IMR-90 (cell line): ENCODE measurements at regions not wholly inside any gene's neighbourhood (a gene's known extent, or its start where the extent isn't known, plus 50 kb on each side); places are given as distances from the start of the nearest gene placed in this dataset.

Experiments used
- ATAC-seq: fragments of 200-7000 bp; cut with Tn5 transposase; 2 replicates; pipeline ENCODE4 v1.9.1; 2020; ENCODE audit warnings: low read depth, mild to moderate bottlenecking, moderate library complexity
- BruUV-seq: library from RNA; stranded (reverse); fragments of 400-500 nt; replicated peaks from 2 replicates; lab custom pipeline; 2021; lab: Mats Ljungman, UMichigan
- CTCF ChIA-PET: fragments of 300-600 bp; formaldehyde crosslinking; extraction: SDS; loops from one replicate; lab custom pipeline; 2021; ENCODE audit warnings: antibody characterized with exemption; lab: Yijun Ruan, JAX
- POLR2A ChIA-PET: fragments of 300-600 bp; sonication (Branson Sonifier 250); formaldehyde crosslinking; loops from one replicate; lab custom pipeline; 2022; ENCODE audit warnings: antibody characterized with exemption; ENCODE audit not compliant: unreplicated experiment; lab: Charles Lee
- DNase-seq: peaks from one replicate; pipeline ENCODE4 v3.0.0; 2013
- H2AFZ ChIP-seq: replicated peaks from 2 replicates; pipeline ENCODE3; 2013; ENCODE audit warnings: low read length, mild to moderate bottlenecking; ENCODE audit not compliant: poor library complexity
- H2AK5ac ChIP-seq: 2 replicates; pipeline ENCODE4 v1.6.1; 2013; ENCODE audit warnings: low read depth, low read length, inconsistent platforms
- H2AK9ac ChIP-seq: replicated peaks from 2 replicates; pipeline ENCODE3; 2013; ENCODE audit warnings: mild to moderate bottlenecking, low read depth, low read length, moderate library complexity; ENCODE audit not compliant: poor library complexity
- H2BK120ac ChIP-seq: 2 replicates; pipeline ENCODE4 v1.6.1; 2013; ENCODE audit warnings: low read depth, low read length, inconsistent platforms
- H2BK15ac ChIP-seq: 3 replicates; pipeline ENCODE4 v1.6.1; 2013; ENCODE audit warnings: low read depth, low read length, inconsistent platforms
- H2BK20ac ChIP-seq: 2 replicates; pipeline ENCODE4 v1.6.1; 2013; ENCODE audit warnings: low read depth, mild to moderate bottlenecking, inconsistent platforms, low read length, moderate library complexity
- H2BK5ac ChIP-seq: 2 replicates; pipeline ENCODE4 v1.6.1; 2013; ENCODE audit warnings: mild to moderate bottlenecking, low read depth, low read length, inconsistent platforms; ENCODE audit not compliant: poor library complexity, severe bottlenecking
- H3K14ac ChIP-seq: replicated peaks from 2 replicates; pipeline ENCODE4 v1.6.1; 2013; ENCODE audit warnings: low read depth, low read length, inconsistent platforms
- H3K18ac ChIP-seq: 2 replicates; pipeline ENCODE4 v1.6.1; 2013; ENCODE audit warnings: low read depth, low read length, control low read depth
- H3K23ac ChIP-seq: 2 replicates; pipeline ENCODE4 v1.6.1; 2013; ENCODE audit warnings: low read depth, low read length, inconsistent platforms
- H3K27ac ChIP-seq: 2 replicates; pipeline ENCODE4 v1.5.1; 2013; ENCODE audit warnings: mild to moderate bottlenecking, control low read depth, low read length; ENCODE audit not compliant: insufficient read depth
- H3K27me3 ChIP-seq: 2 replicates; pipeline ENCODE4 v1.6.1; 2013; ENCODE audit warnings: low read length; ENCODE audit not compliant: control insufficient read depth, insufficient read depth
- H3K36me3 ChIP-seq: 2 replicates; pipeline ENCODE4 v1.6.1; 2013; ENCODE audit warnings: low read length, mixed read lengths; ENCODE audit not compliant: control insufficient read depth, insufficient read depth
- H3K4ac ChIP-seq: 2 replicates; pipeline ENCODE4 v1.6.1; 2013; ENCODE audit warnings: low read depth, low read length, inconsistent platforms
- H3K4me1 ChIP-seq: 2 replicates; pipeline ENCODE4 v1.6.1; 2013; ENCODE audit warnings: low read length, mixed read lengths; ENCODE audit not compliant: control insufficient read depth, insufficient read depth
- H3K4me2 ChIP-seq: 2 replicates; pipeline ENCODE4 v1.6.1; 2013; ENCODE audit warnings: low read depth, mild to moderate bottlenecking, control low read depth, low read length, moderate library complexity
- H3K4me3 ChIP-seq: 2 replicates; pipeline ENCODE4 v1.5.1; 2013; ENCODE audit warnings: low read depth, mild to moderate bottlenecking, control low read depth, low read length, moderate library complexity; ENCODE audit not compliant: insufficient read depth
- H3K56ac ChIP-seq: 2 replicates; pipeline ENCODE4 v1.6.1; 2013; ENCODE audit warnings: low read length, inconsistent platforms; ENCODE audit not compliant: insufficient read depth; ENCODE audit errors: extremely low read depth
- H3K79me1 ChIP-seq, 2 experiments: 2 replicates each; pipeline ENCODE4 v1.6.1; 2013; ENCODE audit warnings: low read length in 2 of 2, inconsistent platforms in 1 of 2, low read depth in 1 of 2
- H3K9ac ChIP-seq: 2 replicates; pipeline ENCODE4 v1.6.1; 2013; ENCODE audit warnings: low read depth, low read length, control low read depth
- H3K9me1 ChIP-seq: 2 replicates; pipeline ENCODE4 v1.6.1; 2013; ENCODE audit warnings: low read length, inconsistent platforms; ENCODE audit not compliant: insufficient read depth
- H3K9me3 ChIP-seq: 2 replicates; pipeline ENCODE4 v1.6.1; 2013; ENCODE audit warnings: low read length; ENCODE audit not compliant: control insufficient read depth, insufficient read depth
- H4K20me1 ChIP-seq: 2 replicates; pipeline ENCODE4 v1.6.1; 2013; ENCODE audit warnings: low read length, inconsistent platforms; ENCODE audit not compliant: insufficient read depth
- H4K5ac ChIP-seq: 2 replicates; pipeline ENCODE4 v1.6.1; 2013; ENCODE audit warnings: mild to moderate bottlenecking, low read depth, low read length, control low read depth
- H4K8ac ChIP-seq, 2 experiments: 2 replicates each; pipeline ENCODE4 v1.6.1; 2013; ENCODE audit warnings: low read depth in 2 of 2, low read length in 2 of 2, control low read depth in 1 of 2, inconsistent platforms in 1 of 2
- H4K91ac ChIP-seq: 2 replicates; pipeline ENCODE4 v1.6.1; 2013; ENCODE audit warnings: low read depth, low read length, inconsistent platforms; ENCODE audit not compliant: insufficient read depth
- BHLHE40 ChIP-seq: fragments of 150-350 bp; IDR thresholded peaks from 2 replicates; pipeline ENCODE4 v1.6.1; 2016; ENCODE audit warnings: mild to moderate bottlenecking, low read depth, low read length
- CEBPB ChIP-seq: IDR thresholded peaks from 2 replicates; pipeline ENCODE4 v1.6.1; 2012; ENCODE audit warnings: low read depth, low read length, improper control_type of control experiment
- WGBS, 2 experiments: methylation state at CpG; one replicate each; pipeline versions ENCODE4 v1.1.5 to v1.1.7; 2013; ENCODE audit warnings: missing lambda C conversion rate in 2 of 2; ENCODE audit not compliant: insufficient read length in 1 of 2; ENCODE audit errors: extremely low coverage in 2 of 2; 5-methylcytosine and 5-hydroxymethylcytosine counted together
- dilution Hi-C: fragments of 300-500 bp; cut with HindIII; formaldehyde crosslinking; loops from one replicate; pipeline ENCODE4 v1.14.3; 2018; ENCODE audit warnings: low sequenced_read_pairs; ENCODE audit not compliant: unreplicated experiment
- in situ Hi-C: fragments of 300-500 bp; cut with MboI; formaldehyde crosslinking; loops from 3 replicates; pipeline ENCODE4 v1.14.3; 2019; ENCODE audit warnings: low sequenced_read_pairs, inconsistent platforms, mixed read lengths
- intact Hi-C: fragments of 100-400 bp; cut with micrococcal nuclease; formaldehyde crosslinking; loops from 2 replicates; pipeline ENCODE4 v1.10.0; 2022

- Histone ChIP-seq H4K8ac (no peak overlapping the region), H4K5ac (no peak overlapping the region; the same call in 1 of the 2 replicates), H3K4me3 (no peak overlapping the region), H3K79me1 (no peaks in the 10 kb centered on the region), H4K91ac (no peak overlapping the region), H3K36me3 (no peaks in the 10 kb centered on the region), H3K9me1 (no peaks in the 10 kb centered on the region), H3K4ac (no peak overlapping the region), H2AK9ac (no peak overlapping the region), H3K27me3 (no peaks in the 10 kb centered on the region), H2AFZ (no peak overlapping the region), H2BK120ac (no peak overlapping the region), H3K18ac (no peak overlapping the region; the same call in 1 of the 2 replicates), H3K14ac (no peak overlapping the region), H3K4me2 (no peak overlapping the region), H3K23ac (no peak overlapping the region), H3K27ac (no peak overlapping the region), H4K20me1 (no peaks in the 10 kb centered on the region), H3K56ac (no peak overlapping the region), H2BK15ac (no peak overlapping the region), H3K4me1 (no peaks in the 10 kb centered on the region; the same call in 1 of the 2 replicates), H2BK20ac (no peak overlapping the region), H2AK5ac (no peak overlapping the region), H2BK5ac (no peak overlapping the region), H3K9me3 (no peaks in the 10 kb centered on the region), H3K9ac (no peak overlapping the region)
- ATAC-seq: peak; percentile 27; the same call in 1 of the 2 replicates
- in situ Hi-C loops (no loop called here), dilution Hi-C loops (no loop called here), intact Hi-C loops (no loop called here)
- TF ChIP-seq BHLHE40 (no peak), CEBPB (no peak)
- DNase-seq: peak; percentile 18
- POLR2A ChIA-PET: no interaction called here
- no TSS peak for BruUV-seq
- no CpG with 5 or more reads among the region's 2 CpGs for WGBS, 2 experiments
- CTCF ChIA-PET: no interaction called here
Measured at GRCh38 chr12:87329076-87329863, 699.9 kb downstream of the C12orf50 start.
